ENCODE measurements at regions not wholly inside any gene's neighbourhood (a gene's known extent, or its start where the extent isn't known, plus 50 kb on each side); places are given as distances from the start of the nearest gene placed in this dataset.
"Not testable (repeated sequence)": the region's sequence is repeated elsewhere in the genome, so short reads cannot be mapped to it uniquely, and the experiment has no call there.

- no peak for DNase-seq
Measured at GRCh38 chr4:58871509-58871908, 1761.3 kb upstream of the IGFBP7 start.

DNA sequence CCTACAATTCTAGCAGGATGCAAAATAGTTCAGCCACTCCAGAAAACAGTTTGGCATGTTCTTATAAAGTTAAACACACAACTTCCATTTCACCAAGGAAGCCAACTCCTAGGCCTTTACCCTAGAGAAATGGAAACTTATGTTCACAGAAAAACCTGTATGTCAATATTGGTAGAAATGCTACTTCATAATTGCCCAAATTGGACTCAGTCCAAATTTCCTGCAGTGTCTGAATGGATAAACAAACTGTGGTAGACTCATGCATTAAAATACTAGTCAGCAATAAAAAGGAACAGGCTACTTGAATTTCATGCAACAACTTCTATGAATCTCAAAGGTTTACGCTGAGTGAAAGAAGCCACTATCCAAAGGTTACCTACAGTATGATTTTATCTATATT, 1738.8 kb upstream of the IGFBP7 start:
- peak; percentile 38 for DNase-seq

- no peak for DNase-seq
Measured at GRCh38 chr4:58843455-58843854, 1733.3 kb upstream of the IGFBP7 start.

GRCh38 chr4:58833126-58833525, 1722.9 kb upstream of the IGFBP7 start:
- DNase-seq, result no peak

DNA sequence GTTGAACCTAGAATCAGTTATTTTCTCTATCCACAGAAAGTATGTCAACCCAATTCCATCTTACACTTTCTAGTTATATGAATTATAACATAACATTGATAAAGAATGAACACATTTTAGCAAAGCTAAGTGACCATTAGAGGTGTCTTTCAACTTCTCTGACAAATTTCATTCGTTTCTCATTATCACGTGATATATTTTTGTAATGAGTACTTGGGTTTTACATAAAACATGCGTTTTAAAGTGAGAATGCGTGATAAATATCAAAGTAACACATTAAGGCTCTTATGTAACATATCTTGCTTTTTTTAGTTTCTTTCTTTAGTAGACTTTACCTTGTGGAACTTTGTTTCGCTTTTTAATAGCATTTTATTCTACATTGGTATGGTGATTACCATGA, 1715.1 kb upstream of the IGFBP7 start:
- no peak for DNase-seq

GRCh38 chr4:58818560-58818959, 1708.4 kb upstream of the IGFBP7 start:
- not testable (repeated sequence) for DNase-seq

GRCh38 chr4:58809948-58810347, 1699.8 kb upstream of the IGFBP7 start:
- DNase-seq, result no peak

GRCh38 chr4:58809366-58809765, 1699.2 kb upstream of the IGFBP7 start:
- DNase-seq, result no peak

DNA sequence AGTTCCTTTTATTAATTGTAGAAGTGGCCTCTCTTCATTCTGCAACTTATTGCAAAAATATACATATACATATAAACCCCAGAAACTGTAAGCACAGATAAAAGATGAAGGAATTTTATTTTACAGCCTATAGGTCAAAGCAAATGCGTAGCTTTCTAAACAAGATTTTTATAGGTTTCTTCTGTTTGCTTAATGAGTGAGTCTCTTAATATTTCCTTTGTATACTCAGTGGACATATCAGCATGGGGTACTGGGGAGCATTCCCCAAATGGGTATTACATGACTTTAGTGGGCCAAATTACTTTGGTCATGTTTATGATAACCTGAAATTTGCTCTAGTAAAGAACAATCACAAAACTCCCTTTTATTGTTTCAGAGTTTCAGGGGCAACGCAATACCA, 1698.6 kb upstream of the IGFBP7 start:
- no peak for DNase-seq

- no peak for DNase-seq
Measured at GRCh38 chr4:58807843-58808615, 1697.8 kb upstream of the IGFBP7 start.

DNA sequence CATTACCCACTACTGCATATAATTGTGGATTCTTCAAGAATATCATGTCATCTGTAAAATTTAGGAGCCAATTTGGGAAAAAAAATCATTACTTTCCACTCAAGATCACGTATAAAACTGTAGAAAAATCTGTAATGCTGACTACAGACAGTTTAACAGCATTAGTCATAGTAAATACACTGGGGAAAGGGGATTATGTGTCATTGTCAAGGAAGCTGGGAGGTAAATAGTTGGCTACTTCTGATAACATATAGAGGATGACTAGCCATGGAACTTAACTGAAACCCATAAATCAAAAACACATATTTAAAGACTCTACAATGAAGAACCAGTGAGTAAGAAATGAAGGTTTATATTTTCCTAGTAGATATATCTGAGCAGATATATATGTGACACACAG, 1666.4 kb upstream of the IGFBP7 start:
- DNase-seq, result no peak

DNA sequence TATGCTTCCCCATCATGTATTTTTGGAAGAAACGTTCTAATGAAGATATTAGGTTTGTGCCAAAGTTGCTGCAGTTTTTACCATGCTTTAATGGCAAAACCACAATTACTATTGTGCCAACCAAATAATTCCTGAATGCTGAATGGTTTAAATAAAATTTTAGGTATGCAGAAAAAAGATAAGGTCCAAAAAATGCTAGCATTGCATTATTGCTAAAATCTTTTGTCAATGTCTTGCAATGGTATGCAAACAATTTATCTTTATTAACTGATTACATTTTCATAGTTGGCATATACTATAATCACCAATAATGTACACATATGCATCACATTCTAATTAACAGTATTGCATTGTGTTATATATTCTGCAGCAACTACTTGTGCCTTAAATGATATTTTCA, 1657.4 kb upstream of the IGFBP7 start:
- no peak for DNase-seq

GRCh38 chr4:58766763-58767162, 1656.6 kb upstream of the IGFBP7 start:
- DNase-seq, result no peak

- DNase-seq, result no peak
Measured at GRCh38 chr4:58761563-58761962, 1651.4 kb upstream of the IGFBP7 start.

DNA sequence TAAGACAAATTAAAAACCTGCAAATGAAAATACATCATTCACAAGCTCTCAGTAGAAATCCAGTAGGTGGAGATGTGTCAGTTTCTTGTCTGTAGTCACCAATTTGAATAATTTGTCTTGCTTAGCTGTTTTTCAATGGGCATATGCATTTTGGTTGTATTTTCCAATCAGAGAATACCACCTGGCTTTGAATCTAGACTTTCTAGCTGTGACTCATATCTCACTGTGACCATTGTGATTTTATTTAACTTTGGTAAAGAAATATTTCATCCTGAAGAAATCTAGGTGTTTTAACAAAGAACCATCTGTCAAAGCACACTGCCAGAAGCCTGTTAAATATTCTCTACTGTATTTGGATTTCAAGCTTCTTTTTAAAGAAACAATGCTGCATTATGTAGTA, 1650.6 kb upstream of the IGFBP7 start:
- DNase-seq, result no peak

DNA sequence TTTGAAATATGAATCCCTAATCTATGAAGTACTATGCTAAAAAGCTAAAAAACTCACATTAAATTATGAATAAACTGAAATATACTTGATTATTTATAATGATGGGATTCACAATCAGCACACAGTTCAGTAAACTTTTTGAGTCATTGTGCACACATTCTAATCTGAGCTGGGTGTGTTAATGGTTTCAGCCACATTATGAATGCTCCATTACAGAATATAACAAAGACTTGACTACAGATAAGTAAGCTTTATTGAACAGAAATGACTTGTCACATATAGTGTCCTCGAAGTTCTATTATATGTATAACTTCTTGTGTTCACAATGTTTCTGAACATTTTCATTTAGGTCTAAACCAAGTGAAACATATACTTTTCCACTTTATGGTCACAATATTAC, 1649.9 kb upstream of the IGFBP7 start:
- no peak for DNase-seq

DNA sequence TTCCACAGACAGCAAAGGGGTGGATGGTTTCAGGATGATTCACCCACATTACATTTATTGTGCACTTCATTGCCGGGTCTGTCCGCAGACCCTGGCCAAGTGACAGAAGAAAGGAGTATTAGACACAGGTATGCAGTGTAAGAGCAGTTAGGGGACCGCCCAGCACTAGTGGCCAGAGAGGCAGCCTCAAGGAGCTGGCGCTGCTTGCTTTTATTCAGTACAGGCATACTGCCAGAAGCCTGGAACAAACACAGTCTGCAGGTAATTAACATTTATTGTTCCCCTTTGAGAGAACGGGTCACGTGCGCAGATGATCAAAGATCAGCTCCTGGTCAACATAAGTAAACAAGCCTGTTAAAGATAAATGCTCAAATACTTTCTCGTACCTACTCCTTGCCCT, 1639.0 kb upstream of the IGFBP7 start:
- DNase-seq, result peak; percentile 51

DNA sequence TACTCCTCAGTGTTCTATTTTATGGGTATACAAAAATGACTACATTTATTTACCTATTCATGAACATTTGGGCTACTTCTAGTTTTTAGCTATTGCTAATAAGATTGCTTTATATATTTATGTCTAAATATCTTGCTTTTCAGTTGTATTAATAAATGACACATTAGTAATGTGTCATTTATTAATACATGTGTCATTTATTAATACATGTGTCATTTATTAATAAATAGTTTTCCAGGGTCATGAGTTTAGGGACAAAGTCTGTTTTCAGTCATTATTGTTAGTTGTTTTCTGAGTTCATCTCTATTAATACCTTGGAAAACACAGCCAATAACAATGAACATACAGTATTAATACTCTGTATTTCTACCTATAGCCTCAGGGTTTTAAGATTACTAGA, 1630.7 kb upstream of the IGFBP7 start:
- DNase-seq, result no peak

DNA sequence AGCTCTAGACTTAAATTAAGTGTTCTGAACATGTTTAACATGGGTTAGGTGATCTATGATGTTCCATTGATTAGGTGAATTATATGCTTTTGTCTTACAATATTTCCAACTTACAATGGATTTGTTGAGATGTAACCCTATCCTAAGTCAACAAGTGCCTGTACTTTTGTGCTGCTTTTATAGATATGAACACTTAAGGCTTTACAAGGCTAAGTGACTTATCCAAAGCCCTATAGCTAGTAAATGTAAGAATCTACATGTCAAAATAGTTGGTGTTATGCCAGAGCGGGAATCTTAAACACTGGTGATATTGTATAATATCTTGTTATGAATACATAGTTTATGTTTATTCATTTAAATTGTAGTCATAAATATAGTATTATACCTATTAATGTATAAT, 1629.1 kb upstream of the IGFBP7 start:
- no peak for DNase-seq

DNA sequence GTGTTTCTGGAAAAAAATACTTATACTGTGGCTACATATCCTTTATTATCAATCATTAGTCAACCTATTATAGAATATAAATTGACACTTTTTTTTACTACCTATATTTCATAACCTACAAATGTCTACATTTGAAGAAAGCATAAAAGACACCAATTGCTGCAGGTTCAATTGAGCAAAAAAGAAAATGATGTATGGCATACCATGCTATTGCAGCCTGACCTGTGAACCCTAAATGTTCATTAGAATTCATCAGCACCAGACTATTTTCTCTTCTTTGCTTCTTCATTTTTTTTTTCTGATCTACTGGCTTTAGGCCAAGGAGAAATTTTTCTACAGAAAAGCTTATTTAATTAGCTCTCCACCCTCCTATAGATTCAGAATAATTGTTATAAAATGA, 1628.2 kb upstream of the IGFBP7 start:
- DNase-seq, result no peak

GRCh38 chr4:58734030-58734674, 1624.0 kb upstream of the IGFBP7 start:
- no peak for DNase-seq

GRCh38 chr4:58732973-58733372, 1622.8 kb upstream of the IGFBP7 start:
- DNase-seq, result no peak

DNA sequence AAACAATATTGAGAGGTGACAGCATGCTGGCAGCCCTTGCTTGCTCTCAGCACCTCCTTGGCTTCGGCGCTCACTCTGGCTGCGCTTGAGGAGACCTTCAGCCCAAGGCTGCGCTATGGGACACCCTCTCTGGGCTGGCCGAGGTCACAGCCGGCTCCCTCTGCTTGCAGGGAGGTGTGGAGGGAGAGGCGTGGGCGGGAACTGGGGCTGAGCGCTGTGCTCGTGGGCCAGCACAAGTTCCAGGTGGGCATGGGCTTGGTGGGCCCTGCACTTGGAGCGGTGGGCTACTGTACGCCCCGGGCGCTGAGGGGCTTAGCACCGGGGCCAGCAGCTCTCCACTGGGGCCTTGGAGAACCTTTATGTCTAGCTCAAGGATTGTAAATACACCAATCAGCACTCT, 1613.8 kb upstream of the IGFBP7 start:
- no peak for DNase-seq

DNA sequence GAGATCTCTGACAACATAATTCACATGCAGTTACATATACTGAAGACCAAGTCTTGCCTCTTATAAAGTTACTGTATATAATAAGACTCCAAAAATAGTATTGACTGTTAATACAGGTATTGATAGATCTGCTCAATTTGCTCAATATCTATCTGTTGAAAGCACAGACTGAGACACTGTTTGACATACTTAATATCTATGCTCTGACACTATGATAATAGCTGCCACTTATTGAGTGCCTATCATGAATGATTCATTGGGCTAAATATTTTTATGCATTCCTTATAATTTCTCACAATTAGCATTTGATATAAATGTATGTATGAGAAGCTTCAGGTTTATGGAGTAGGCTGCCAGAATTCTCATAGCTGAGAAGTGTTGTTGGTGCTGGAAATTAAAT, 1600.9 kb upstream of the IGFBP7 start:
- no peak for DNase-seq

DNA sequence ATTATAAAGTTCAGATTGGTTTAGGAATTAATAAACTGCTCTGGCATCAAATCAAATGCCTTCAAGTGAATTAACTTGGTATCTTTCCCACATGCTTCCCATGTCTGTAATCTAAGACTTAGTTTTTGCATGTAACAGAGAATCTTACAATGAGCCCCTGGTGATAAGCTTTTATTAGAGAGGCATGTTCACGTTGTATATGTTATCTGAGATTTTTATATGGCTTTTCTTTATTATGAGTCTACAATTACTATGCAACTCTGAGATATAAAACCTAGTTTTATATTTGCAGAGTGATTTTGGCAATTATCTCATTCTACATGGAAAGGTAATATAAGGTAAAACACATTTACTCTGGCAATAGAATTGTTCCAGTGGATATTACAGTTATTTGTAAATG, 1578.4 kb upstream of the IGFBP7 start:
- no peak for DNase-seq
